COR-L47 (cell line): ENCODE measurements at regions not wholly inside any gene's neighbourhood (a gene's known extent, or its start where the extent isn't known, plus 50 kb on each side); places are given as distances from the start of the nearest gene placed in this dataset.
A peak's percentile ranks its signal among the peaks of the same experiment; 100 is the strongest.
"Not testable (repeated sequence)": the region's sequence is repeated elsewhere in the genome, so short reads cannot be mapped to it uniquely, and the experiment has no call there.

Experiments
- DNase-seq: peaks from one replicate; lab custom pipeline; 2025; lab: John Stamatoyannopoulos, UW

DNA sequence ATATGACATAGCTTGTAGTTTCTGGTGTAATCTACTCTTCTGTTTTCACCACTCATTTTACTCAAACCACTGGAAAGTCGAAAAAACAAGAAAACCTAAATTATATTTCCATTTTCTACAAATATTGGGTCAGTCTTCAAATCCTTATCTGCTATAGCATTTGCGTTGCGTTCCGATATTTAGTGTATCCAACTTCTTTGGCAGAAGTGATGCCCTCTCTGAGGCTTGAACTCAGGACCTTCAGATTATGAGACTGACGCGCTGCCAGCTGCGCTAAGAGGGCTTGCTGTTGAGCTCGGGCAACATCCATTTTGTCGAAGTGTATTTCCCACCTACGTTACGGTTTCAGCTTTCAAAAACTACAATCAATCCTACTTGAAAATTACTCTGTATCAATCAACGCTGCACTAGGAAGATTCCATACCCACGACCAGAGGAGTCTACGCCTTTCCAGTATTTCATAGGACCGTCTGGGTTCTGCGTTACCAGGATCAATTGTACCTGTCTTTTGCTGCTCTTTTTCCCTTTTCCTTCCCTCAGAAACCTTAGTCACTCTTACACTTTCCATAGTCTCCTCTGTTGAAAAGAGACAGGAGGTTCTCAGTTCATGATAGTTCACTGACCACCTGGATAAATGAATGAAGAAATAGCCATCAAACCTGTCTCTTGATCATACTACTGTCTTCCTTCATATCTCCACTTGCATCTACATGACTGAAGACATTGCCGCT is 140.5 kb upstream of the ZNF322 start:
- not testable (repeated sequence) for DNase-seq

DNA sequence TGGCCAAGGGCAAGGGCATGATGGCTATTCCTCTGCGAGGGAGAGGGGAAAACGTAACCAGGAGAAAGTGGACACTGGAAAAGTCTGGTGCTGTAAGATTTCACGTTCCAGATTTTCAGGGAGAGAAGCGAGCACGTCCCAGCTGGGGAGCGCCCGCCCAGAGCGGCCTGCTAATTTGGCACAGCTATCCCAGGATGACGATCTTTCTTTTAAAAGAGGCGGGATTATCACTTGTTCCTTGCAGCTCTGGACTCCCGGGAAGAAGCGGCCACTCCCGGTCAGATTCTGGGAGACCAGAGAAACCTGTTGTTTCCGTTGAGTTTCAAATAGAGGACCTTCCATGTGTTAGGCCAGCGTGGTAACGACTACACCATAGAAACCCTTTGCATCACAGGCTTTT is 144.2 kb upstream of the ZNF322 start:
- not testable (repeated sequence) for DNase-seq

DNA sequence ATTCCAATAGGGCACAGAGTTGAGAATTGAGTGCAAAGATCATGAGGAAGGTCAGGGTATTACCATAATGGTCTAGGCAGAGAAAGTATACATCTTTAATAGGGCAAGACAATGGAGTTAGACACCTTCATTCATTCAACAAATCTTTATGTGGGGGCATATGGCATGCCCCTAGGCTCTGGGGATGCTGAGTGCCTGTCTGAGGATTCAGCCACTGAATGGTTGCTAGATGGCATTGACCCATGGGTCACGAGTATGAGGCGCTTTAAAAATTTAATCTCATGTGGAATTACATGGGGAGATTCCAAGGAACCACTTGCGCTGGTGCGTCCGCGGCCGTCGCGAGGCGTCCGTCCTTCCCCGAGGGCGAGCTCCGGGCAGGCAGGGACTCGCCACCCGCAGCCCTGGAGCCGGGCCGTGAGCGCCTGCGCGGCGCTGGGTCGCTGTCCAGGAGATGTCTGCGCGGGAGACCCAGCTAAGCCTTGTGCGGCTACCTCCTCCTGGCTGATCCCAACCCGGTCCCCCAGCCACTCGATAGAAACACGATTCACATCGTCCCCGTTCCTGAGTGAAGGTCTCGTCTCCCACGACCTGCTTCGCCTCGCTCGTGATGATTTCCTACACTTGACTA is 152.1 kb upstream of the ZNF322 start:
- DNase-seq: not testable (repeated sequence)

DNA sequence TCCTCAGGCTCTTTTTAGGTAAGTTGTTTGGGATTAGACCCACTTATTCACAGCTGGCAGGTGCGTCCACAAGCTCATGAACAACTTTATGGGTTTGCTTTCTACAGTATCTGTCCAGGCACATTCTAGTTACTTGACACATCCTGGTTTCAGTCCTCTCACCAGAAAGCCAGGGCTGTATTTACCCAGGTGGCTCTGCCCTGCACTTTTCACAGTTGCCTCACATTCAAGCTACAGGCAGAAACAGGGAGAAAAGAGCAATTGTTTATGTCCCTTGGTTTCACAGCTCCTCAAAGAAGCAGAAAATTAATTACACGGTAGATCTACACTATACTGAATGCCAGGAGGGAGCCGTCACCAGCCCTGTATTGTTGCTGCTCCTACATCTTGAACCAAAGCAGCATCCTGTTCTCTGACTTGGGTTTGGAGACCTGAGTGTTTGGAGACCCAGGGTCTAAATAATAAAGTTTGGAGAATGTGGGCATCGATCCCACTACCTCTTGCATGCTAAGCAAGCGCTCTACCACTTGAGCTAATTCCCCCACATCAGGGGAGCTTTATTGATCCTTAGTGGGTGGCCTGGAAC is 159.2 kb upstream of the ZNF322 start:
- DNase-seq: not testable (repeated sequence)

DNA sequence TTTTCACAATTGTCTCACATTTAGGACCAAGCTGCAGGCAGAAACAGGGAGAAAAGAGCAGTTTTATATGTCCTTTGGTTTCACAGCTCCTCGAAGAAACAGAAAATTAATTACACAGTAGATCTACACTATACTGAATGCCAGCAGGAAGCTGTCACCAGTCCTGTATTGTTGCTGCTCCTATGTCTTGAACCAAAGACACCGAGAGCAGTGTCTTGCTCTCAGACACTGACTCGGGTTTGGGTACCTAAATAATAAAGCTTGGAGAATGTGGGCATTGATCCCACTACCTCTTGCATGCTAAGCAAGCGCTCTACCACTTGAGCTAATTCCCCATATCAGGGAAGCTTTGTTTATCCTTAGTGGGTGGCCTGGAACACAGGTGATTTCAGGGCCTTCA is 168.4 kb upstream of the ZNF322 start:
- DNase-seq: not testable (repeated sequence)

DNA sequence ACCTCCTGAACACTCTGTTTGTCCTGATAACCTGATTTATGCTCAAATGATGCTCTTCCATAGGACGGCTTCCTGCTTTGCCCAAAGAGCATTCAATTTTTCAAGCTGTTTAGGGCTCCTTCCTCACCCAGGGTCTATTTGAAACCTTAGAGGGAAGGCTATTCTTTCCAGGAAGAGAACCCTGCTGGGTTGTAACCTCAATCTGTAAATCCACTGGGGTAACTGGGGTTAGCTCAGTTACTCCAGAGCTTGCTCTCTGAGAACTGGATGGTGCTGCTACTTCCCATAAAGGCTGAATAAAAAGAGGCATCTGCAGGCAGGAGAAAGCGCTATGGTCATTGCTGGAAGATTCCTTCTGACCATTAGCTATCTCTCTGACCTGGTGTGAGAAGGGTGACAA is 169.9 kb upstream of the ZNF322 start:
- DNase-seq: not testable (repeated sequence)

DNA sequence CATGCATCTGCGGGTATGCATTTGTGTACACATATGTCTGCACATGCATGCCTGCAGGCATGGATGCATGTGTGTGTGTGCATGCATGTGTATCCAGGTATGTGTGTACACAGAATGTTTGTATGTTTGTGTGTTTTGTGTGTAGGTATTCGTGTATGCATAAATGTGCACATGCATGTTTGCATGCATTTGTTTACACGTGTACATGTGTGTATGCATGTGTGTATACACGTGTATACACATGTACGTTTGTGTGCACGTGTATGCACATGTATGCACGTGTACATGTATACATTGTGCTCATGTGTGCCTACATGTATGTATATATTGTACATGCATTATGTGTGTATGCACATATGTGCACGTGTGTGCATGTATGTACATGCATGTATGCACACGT is 171.4 kb upstream of the ZNF322 start:
- DNase-seq: not testable (repeated sequence)

DNA sequence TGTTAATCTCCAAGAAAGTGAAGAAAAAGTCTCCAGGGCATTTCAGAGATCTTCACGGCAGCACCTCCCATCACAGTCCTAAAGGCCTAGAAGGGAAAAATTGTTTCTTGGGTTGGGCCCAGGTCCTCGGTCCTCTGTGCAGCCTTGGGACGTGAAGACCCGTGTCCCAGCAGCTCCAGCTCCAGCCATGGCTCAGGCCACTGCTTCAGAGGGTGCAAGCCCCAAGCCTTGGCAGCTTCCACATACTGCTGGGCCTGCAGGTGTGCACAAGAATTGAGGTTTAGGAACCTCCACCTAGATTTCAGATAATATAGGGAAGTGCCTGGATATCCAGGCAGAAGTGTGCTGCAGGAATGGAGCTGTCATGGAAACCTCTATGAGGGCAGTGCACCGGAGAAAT is 176.2 kb upstream of the ZNF322 start:
- DNase-seq: not testable (repeated sequence)

DNA sequence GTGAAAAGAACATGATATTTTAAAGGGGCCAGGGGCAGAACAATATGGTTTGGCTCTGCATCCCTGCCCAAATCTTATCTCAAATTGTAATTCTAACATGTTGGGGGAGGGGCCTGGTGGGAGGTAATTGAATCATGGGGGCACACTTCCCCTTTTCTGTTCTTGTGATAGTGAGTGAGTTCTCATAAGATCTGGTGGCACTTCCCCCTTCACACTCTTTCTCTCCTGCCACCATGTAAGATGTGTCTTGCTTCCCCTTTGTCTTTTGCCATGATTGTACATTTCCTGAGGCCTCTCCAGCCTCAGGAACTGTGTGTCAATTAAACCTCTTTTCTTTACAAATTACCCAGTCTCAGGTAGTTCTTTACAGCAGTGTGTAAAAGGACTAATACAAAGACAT is 177.1 kb upstream of the ZNF322 start:
- DNase-seq: not testable (repeated sequence)

DNA sequence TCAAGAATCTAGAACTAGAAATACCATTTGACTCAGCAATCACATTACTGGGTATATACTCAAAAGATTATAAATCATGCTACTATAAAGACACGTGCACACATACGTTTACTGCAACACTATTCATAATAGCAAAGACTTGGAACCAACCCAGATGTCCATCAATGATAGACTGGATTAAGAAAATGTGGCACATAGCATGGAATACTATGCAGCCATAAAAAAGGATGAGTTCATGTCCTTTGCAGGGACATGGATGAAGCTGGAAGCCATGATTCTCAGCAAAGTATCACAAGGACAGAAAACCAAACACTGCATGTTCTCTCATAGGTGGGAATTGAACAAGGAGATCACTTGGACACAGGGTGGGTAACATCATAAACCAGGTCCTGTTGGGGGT is 185.3 kb upstream of the ZNF322 start:
- DNase-seq: not testable (repeated sequence)

DNA sequence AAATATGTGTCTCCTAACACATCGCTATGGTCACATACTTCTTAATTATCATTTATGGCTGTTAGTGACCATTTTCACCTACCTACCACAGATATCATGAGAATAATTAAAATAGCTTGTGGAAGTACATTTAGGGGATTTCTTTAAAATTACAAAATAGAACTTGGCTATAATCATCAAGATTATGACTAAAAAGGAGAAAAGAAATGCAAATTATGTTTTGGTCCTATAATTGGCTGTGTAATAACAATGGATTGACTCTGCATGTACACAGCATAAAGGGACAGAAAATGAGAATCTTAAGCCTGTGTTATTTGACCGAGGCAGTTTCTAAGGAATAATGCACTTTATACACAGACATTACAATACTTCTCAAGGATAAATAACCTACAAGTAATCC is 197.7 kb upstream of the ZNF322 start:
- not testable (repeated sequence) for DNase-seq

DNA sequence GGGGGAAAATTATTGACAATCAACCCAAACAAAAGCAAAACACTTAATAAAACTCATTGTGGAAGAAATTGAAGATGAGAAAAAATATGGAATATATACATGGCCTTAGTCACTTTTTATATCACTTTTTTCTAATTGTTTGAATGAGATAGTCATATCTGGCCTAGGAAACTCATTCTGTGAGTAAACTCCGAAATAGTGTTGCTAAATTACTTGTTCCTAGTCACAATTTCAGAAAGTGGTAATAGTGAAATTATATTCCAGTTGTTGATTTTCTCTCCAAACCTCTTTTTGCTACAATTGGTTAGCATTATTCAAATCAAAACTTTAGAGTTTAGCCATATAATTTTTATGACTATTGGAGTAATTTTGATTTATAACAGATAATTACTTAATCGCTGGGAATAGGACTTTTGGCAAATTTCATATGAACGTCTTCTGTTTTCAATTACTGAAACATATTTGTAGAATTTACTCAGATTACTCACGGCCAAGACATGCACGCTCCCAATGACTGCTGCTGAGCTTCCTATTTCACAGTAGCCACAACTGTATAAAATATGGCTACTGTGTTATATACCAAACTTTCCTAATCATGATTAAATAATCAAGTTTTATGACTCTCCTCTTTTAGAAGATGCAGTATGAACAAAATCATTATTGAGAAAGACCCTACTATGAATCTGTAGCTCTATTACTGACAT is 199.7 kb upstream of the ZNF322 start:
- not testable (repeated sequence) for DNase-seq

DNA sequence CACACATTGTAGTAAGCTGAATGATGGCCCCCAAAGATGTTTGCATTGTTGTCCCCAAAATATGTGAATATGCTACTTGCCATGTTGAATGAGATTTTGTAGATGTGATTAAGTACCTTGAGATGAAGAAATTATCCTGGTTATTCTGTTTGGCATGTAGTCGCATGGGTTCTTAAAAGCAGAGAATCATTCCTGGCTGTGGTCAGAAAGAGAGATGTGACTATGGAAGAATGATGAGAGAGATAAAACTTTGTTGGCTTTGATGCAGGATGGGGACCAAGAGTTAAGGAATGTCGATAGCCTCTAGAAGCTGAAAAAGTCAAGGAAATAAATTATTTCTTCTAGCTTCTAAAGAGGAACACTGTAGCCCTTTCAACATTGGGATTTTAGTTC is 200.2 kb upstream of the ZNF322 start:
- not testable (repeated sequence) for DNase-seq

DNA sequence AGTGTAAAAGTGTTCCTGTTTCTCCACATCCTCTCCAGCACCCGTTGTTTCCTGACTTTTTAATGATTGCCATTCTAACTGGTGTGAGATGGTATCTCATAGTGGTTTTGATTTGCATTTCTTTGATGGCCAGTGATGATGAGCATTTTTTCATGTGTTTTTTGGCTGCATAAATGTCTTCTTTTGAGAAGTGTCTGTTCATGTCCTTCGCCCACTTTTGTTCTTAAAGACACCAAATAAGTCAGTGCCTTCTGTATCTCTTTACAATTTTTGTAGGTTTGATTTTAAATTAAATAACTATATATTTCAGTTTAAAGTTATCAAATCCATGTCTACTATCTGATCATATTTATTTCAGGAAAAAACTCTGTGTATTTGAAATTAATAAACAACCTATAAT is 202.4 kb upstream of the ZNF322 start:
- DNase-seq: not testable (repeated sequence)

DNA sequence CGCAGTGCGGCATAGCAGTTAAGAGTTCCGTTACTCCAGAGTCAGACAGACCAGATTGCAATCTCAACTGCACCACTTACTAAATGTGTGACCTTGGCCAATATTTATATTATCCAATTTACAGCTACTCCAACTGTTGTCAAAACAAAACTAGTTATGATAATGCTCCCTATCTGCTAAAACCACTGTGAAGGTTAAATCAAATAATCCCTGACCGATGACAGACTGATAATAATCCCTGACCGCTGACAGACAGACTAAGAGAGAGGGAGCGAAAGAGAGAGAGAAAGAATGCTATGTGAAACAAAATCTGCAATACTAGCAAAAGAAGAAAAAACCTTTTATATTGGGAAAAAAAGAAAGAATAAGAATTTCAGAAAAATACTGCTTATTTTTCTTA is 204.1 kb upstream of the ZNF322 start:
- DNase-seq: not testable (repeated sequence)

DNA sequence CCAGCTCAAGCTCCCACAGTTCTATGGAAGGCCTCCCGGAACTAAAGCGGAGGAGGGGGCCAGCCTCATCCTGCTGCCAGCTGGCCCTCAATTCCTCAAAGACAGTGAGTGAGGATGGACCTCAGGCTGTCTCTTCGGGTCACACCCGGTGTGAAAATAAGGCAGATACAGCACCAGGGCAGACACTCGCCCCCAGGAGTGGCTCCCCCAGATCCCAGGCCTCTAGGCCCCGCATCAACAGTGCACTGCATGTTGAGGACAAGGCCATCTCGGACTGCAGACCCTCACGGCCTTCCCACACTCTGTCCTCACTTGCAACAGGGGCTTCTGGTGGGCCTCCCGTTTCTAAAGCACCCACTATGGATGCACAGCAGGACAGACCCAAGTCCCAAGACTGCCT is 239.2 kb upstream of the ZNF322 start:
- DNase-seq: not testable (repeated sequence)

DNA sequence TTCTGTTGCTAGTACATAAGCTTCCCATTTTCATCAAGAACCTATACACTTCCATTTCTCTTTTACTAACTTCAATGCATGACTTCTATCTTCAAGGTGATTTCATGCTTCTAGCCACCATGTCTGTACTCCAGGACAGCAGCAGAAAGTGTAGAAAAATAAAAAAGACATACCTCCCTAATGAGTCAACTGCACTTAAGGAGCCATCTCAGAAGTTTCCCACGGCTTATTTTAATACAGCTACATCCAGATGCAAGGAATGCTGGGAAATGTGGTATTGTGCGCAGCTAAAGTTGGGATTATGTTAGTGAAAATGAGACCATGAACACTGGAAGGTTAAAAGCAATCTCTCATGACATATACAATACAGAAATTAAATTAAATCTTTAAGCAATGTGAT is 264.7 kb upstream of the ZNF322 start:
- DNase-seq: not testable (repeated sequence)

DNA sequence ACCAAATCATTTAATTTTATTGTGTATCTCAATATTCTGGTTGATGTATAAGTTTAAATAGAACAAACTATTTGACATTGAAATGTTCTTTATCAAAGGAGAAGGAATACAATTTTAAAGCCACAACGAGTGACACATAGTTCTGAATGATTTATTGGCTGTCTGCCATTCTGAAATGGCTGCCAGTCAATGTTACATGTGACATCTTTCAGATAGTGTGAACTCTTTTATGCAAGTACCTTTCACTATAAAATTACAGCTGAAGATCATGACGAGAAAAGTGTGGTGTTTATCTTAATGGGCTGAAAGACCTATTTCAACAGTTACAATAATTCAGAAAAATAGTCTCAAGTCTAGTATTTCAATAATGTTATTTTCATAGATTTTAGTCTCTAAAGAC is 268.6 kb upstream of the ZNF322 start:
- DNase-seq: not testable (repeated sequence)

DNA sequence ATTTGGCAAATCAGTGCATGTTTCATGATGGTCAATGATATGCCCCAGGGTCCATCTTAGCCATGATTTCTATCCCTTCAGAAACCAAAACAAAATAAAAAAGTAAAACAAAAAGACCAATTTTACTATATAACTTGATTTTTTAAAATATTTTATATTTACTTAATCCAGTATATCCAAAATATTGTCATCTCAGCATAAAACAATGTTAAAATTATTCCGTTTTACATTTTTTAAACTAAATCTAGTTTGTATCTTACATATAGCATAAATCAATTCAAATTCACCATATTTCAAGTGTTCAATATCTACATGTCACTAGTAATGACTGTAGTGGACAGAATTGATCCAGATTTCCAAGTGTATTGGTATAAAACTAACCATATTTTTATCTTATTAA is 277.7 kb upstream of the ZNF322 start:
- not testable (repeated sequence) for DNase-seq

DNA sequence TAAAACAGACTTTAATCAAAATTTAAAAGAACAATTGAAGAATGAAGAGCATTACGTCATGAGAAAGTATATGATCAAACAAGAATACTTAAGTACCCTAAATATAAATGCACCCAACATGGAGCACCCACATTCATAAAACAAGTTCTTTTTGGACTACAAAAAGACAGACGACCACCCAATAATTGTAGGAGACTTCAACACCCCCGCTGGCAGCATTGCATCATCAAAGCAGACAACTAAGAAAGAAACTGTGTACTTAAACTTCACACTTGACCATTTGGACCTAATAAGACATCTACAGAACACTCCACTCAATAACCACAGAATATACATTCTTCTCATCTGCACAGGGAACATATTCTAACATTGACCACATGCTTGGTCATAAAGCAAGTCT is 291.7 kb upstream of the ZNF322 start:
- not testable (repeated sequence) for DNase-seq

DNA sequence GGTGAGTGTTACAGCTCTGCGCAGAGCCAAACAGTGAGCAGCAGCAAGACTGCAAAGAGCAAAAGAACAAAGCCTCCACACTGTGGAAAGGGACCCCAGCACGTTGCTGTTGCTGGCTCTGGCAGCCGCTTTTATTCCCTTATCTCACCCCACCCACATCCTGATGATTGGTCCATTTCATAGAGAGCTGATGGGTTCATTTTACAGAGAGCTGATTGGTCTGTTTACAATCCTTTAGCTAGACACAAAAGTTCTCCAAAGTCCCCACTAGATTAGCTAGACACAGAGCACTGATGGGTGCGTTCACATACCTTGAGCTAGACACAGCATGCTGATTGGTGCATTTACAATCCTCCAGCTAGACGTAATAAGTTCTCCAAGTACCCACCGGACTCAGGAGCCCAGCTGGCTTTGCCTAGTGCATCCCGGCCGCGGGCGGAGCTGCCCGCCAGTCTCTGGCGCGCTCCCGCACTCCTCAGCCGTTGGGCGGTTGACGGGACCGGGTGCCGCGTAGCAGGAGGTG is 291.4 kb upstream of the PRSS16 start:
- peak; percentile 85 for DNase-seq

DNA sequence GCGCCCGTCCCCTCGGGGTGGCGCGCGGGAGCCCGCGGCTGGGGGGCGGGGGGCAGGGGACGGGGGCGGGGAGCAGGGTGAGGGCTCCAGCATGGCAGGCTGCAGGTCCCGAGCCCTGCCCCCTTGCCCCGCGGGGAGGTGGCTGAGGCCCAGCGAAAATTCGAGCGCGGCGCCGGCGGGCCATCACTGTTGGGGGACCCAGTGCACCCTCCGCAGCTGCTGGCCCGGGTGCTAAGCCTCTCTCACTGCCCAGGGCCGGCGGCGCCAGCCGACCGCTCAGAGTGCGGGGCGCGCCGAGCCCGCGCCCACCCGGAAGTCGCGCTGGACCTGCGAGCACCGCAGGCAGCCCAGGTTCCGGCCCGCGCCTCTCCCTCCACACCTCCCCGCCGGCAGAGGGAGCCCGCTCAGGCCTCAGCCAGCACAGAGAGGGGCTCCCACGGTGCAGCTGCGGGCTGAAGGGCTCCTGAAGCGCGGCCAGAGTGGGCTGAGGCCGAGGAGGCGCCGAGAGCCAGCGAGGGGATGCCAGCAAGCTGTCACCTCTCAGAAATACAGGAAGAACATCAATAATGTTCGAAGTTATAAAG is 290.8 kb upstream of the PRSS16 start:
- DNase-seq: peak; percentile 69
